HUDEP-2 (cell line): ENCODE measurements at regions not wholly inside any gene's neighbourhood (a gene's known extent, or its start where the extent isn't known, plus 50 kb on each side); places are given as distances from the start of the nearest gene placed in this dataset.

Source experiments
- DNase-seq, 76 experiments: peaks; one replicate each; lab custom pipeline; 2025; ENCODE audit not compliant: unreplicated experiment in 76 of 76; lab: John Stamatoyannopoulos, UW

GRCh38 chr10:2670864-2671263 lies 396.5 kb upstream of the PFKP start:
- no peak for DNase-seq

GRCh38 chr10:2665772-2666171 lies 401.6 kb upstream of the PFKP start:
- no peak for DNase-seq

- DNase-seq: no peak
Measured at GRCh38 chr10:2660276-2660675, 407.1 kb upstream of the PFKP start.

- no peak for DNase-seq
Measured at GRCh38 chr10:2659660-2660209, 407.6 kb upstream of the PFKP start.

- DNase-seq: no peak
Measured at GRCh38 chr10:2658780-2659179, 408.6 kb upstream of the PFKP start.

GRCh38 chr10:2650328-2650727 lies 417.0 kb upstream of the PFKP start:
- no peak for DNase-seq

GRCh38 chr10:2641028-2641427 lies 426.3 kb upstream of the PFKP start:
- no peak for DNase-seq

- DNase-seq: peak in 37 of 76 experiments; percentile 3 to 61 (median 22)
Measured at GRCh38 chr10:2633630-2634029, 433.7 kb upstream of the PFKP start.

- no peak for DNase-seq
Measured at GRCh38 chr10:2631557-2632205, 435.7 kb upstream of the PFKP start.

GRCh38 chr10:2628705-2629104 lies 438.6 kb upstream of the PFKP start:
- no peak for DNase-seq

GRCh38 chr10:2627969-2628368 lies 439.4 kb upstream of the PFKP start:
- DNase-seq: no peak

GRCh38 chr10:2625094-2625493 lies 442.3 kb upstream of the PFKP start:
- no peak for DNase-seq

- no peak for DNase-seq
Measured at GRCh38 chr10:2623675-2624274, 443.6 kb upstream of the PFKP start.

- no peak for DNase-seq
Measured at GRCh38 chr10:2620827-2621521, 446.4 kb upstream of the PFKP start.

- DNase-seq: peak in 69 of 76 experiments; percentile 8 to 87 (median 58)
Measured at GRCh38 chr10:2619916-2620315, 447.4 kb upstream of the PFKP start.

GRCh38 chr10:2619472-2619871 lies 447.9 kb upstream of the PFKP start:
- DNase-seq: peak in 52 of 76 experiments; percentile 3 to 68 (median 32)

- no peak for DNase-seq
Measured at GRCh38 chr10:2618690-2619089, 448.7 kb upstream of the PFKP start.

GRCh38 chr10:2616215-2616614 lies 451.1 kb upstream of the PFKP start:
- no peak for DNase-seq

- no peak for DNase-seq
Measured at GRCh38 chr10:2611603-2612002, 455.7 kb upstream of the PFKP start.

- no peak for DNase-seq
Measured at GRCh38 chr10:2610946-2611345, 456.4 kb upstream of the PFKP start.

- no peak for DNase-seq
Measured at GRCh38 chr10:2604891-2605290, 462.5 kb upstream of the PFKP start.

GRCh38 chr10:2599571-2599970 lies 467.8 kb upstream of the PFKP start:
- no peak for DNase-seq
